ENCODE measurements at regions not wholly inside any gene's neighbourhood (a gene's known extent, or its start where the extent isn't known, plus 50 kb on each side); places are given as distances from the start of the nearest gene placed in this dataset.
A peak's percentile ranks its signal among the peaks of the same experiment; 100 is the strongest.

DNA sequence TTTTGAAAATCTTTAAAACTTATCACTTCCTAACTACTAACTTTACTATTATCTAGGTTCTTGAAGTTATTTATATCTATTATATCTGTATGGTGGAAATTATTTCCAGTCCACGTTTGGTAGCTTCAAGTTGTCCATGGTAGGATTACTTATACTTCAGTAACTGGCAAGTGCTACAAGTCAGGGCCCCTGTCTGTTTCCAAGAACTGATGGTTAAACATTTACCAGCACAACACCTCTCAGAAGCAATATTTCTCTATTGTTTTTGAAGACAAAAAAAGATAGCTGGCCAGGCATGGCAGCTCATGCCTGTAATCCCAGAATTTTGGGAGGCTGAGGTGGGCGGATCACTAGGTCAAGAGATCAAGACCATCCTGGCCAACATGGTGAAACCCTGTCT is 240.4 kb upstream of the RHOBTB1 start:
- no peak for DNase-seq

DNA sequence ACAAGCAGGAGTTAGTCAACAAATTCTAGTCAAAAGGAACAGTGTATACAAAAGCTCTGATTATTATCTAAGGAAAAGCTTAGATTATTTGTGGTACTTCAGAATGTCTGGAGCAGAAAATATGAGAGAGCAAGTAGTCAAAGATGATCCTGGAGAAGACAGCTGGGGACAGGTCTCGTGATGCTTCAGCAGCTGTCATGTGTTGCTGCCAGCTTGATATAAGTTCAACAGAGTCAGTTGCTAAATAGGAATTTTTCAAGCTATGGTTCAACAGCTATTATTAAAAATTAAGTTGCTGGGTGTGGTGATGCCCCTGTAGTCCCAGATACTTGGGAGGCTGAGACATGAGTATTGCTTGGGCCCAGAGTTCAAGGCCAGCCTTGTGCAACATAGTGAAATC is 240.0 kb upstream of the RHOBTB1 start:
- DNase-seq: no peak

DNA sequence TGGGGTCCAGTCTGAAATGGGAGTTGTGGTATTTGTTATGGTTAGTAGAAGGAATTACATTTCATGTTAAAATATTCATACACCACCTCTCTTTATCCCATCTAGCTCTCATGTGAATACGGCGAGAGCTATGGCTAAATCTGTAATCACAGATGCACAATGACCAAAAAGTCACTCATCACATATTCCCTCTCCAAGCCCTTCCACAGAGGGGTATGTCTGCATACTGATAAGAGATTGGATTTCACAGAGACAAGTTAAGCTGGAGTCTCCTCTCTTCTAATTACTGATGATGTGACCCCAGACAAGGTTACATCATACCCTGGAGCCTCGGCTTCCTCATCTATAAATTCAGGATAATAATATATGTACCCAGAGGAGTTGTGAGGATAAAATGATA is 237.8 kb upstream of the RHOBTB1 start:
- DNase-seq: no peak

DNA sequence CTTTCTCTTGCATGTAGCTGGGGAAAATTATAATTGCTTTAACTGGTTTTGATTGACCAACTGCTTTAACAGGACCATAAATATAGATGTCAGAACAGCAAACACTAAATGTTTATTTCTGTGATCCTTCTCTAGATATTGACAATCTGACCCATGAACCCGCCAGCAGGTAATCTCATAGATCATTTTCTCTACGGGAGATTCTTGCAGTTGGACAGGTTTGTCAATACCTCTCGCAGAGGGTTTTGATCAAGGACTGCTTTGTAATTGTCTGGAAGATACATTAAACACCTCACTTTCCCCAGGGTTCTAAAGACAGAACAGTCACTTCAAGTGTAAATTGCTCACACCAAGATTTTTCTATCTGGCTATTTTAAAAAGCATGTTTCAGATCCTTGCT is 235.8 kb upstream of the RHOBTB1 start:
- no peak for DNase-seq

DNA sequence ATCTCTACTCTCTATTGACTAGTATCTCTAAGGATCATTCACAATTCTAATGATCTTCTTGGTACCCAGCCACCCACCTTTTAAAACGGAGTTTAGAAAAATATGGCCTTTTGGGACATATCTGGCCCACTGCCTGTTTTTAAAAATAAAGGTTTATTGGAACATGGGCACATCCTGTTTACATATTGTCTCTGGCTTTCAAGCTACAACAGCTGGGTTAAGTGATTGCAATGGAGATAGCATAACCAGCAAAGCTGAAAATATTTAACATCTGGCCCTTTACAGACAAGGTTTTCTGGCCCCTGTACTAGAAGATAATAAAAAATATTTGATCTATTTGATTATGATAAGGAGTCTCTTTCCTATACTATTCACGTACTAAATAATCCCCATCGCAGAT is 232.4 kb upstream of the RHOBTB1 start:
- DNase-seq: no peak

DNA sequence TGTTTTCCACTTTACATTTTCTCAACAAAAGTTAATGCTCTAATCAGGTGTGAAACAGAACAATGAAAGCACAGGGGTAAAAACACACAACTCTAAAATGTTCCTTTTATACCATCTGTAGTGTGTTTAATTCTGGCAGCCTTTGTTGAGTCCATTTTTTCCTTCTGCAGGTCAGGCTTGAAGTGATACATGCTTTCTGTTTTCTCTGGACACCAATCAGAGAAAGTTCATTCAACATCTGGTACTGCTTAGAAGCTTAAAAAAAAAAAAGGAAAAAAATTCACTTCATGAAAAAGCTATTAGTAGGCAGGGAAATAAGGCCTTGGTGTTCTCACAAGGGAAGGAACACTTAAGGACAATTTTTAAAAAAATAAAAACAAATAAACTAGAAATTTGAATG is 231.3 kb upstream of the RHOBTB1 start:
- no peak for DNase-seq

DNA sequence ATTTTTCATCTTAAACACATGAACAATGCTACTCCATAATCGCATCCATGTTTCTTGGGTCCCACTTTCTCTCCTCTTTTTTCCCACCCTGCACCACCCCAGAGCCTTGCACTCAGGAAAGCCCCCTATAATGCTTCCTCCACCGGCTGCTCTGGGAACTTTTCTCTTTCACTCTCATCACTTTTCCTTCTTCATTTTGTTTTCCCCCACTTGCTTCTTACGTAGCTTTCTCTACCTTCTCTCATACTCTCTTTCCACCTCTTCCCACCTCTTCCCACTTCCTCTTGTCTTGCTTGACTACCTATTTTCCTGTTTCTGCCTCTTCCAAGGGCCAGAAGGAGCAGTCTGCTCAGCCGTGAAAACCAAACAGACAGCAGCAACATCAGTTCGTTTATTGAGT is 229.5 kb upstream of the RHOBTB1 start:
- DNase-seq: no peak

DNA sequence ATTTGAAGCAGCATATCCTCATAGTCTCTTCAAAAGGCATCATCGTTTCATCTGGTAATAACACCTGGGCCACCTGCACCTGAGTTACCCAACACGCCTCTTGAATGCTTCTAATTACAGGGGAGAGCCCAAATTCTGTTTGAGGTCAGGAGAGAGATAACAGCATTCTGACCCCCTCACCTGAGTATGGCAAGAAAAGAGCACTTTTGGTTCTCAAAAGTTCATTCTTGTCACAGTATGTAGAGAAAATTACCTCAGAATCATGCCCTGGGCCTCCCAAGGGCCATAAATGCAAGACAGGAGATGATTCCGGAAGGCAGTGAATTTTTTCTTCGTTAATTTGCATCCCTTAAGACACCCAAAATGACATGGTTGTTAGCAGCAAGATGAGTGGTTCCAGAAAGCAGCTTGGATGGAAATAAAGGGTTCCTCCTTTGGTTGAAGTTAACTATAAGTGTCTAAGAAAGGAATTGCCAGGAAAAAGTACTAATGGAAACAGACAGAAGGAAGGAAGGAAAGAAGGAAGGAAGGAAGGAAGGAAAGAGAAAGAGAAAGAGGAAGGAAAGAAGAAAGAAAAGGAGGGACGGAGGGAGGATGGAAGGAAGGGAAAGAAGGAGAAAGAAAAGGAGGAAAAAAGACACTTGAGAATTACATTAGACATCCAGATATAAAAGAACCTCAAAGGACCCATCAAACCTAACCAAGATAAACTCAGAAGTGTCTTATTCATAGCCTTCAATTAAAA is 228.4 kb upstream of the RHOBTB1 start:
- DNase-seq: no peak

DNA sequence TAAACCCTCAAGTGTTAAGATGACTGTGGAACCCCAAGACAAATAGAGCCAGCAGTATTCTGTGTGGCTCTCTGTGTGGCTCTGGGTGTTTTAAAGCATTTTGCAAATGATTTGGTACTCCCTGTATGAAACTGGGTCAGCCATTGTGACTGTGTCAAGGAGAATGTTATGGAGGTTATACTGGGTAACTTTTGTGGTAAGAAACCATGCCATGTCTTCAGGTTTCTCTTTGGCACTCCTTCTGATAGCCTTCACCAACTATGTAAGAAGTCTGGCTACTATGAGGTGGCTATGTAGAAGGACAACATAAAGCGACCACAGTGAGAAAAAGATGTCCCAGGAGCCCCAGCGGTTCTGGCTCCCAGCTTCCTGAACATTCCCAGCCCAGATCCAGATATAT is 226.6 kb upstream of the RHOBTB1 start:
- DNase-seq: no peak

DNA sequence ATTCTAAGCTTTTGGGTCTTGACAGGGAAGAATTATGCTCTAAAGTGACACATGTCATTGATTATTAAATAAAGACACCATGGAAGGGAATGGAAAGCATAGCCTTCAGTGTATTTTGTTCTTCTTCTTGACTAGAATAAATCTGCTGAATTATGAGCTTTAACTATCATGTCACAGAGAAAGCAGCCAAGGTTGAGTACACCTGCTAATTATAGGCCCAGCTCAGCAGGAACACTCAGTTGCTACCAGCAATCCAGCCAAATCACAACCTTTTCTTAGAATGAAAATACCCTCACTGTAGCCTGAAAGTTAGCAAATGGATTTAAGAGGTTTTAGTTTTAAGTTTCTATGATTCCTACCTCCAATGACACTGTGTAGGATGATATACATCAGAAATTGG is 225.3 kb upstream of the RHOBTB1 start:
- no peak for DNase-seq

DNA sequence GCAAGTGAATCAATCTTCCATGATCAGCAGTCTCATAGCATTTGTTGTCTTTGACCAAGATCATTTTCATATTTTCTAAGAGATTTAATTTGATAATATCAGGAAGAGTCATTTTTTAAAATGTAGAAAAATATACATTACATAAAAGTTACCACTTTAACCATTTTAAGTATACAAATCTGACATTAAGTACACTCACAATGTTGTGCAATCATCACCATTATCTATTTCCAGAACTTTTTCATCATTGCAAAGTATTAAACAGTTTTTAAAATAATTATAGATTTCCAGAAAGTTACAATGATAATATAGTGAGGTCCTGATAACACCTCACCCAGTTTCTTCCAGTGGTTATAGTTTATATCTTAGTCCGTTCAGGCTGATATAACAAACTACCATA is 222.5 kb upstream of the RHOBTB1 start:
- no peak for DNase-seq

DNA sequence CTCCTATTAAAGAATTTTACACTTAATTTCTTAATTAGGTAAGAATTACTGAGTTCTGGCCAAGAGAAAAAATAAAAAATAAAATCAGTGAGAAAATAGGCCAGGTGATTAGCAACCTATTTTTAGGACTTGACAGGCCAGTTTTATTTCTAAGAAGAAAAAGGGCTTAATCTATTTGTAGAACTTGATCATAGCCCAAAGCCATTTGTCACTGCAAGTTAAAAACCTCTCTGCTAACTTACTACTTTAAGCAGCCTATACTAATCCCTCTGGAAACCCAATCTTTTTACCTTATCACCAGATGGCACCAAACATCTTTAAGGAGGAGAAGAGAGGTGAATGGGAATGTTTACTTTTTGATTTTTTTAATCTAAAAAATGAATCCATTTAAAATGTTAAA is 222.1 kb upstream of the RHOBTB1 start:
- DNase-seq: no peak

DNA sequence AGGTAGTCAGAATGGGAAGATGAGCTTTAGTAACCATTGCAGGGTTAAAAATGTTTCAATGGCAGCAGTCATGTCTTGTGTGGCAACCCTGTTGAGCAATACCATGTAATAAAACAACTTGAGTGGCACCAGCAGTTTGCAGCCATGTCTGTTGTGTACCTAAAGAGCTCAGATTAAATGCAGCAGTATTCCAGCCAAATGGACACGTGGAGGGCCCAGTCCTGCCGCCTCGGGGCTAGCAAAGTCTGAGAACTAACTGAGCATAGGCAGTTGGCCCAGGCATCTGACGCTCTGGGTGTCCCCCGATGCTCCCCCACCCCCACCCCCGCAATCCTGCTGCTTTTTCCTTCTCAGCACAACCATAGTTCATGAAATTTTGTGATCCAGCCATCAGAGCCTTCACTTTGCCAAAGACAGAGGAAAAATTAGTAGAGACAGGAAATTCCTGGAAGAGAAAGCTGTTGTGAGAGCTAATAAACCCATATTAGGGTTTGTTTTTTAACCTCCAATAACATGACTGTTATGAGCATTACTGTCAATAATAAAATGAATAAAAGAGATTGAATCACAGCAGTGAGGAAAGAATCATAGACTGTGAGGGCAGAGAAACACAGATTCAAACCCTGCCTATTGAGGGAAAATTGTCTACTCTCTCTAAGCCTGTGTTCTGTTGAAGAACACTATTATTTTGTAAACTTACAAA is 220.6 kb upstream of the RHOBTB1 start:
- no peak for DNase-seq

DNA sequence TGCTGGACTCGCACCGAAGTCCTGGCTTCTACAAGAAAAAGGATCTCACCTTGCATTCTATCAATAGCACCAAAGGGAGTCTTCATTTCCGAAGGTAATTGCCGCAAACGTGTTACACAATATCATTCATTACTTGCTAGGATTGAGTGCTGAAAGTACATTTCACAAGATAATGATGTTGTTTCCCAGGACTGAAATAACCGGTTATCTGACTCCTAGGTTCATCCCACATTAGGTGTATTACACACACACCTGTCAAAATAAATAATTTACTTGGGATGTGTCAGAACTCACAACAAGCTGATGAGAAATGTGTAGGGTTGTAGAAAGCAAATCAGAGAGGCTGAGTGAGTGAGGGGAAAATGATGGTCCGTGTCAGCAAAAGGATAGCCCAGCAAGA is 219.4 kb upstream of the RHOBTB1 start:
- no peak for DNase-seq

DNA sequence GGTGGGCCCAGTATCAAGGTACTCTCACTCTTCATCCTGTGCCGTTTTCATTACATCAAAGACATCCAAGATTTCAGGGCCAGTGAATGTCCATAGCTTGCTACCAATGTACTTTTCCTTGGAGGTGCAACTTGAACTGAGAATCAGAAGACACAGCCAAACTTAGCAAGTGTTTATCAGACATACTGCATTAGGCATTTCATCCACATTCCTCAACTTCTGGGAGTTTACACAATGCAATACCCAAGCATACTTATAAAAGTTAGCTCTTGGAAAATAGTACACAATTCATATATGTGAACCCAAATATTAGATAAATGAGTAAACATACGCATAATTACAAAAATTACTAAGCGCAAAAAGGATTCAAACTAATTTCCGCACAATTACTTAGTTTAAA is 216.3 kb upstream of the RHOBTB1 start:
- DNase-seq: no peak

DNA sequence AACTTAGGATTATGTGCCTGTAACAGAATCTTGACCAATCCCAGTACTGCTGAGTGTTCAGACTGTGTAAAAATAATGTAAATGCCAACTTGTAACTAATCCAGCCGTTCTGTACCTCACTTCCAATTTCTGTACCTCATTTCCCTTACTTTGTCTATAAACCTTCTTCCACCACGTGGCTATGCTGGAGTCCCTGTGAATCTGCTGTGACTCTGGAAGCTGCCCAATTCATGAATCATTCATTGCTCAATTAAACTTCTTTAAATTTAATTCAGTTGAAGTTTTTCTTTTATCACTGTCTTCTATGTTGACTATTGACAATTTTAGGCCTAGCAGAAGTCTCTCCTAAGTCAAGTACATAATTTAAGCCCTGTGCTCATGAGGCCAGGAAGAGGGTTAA is 215.3 kb upstream of the RHOBTB1 start:
- no peak for DNase-seq

DNA sequence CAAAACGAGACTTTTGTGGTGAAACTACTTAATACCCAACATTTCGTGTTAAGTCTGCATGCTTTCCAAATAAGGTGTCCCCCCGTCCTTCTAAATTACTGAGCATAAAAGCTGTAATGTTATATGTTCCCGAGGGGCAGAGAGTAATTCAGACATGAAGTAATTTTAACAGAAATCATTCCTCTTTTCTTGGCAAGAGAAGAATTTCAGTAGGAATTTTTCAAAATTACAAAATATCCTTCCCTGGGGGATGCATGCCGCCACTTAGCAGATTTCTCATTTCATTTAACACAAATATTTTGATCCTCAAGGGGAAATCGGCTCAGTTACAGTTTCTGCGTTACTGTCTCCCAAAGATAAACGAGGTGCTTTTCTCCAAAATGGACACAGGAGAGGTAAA is 213.2 kb upstream of the RHOBTB1 start:
- no peak for DNase-seq

DNA sequence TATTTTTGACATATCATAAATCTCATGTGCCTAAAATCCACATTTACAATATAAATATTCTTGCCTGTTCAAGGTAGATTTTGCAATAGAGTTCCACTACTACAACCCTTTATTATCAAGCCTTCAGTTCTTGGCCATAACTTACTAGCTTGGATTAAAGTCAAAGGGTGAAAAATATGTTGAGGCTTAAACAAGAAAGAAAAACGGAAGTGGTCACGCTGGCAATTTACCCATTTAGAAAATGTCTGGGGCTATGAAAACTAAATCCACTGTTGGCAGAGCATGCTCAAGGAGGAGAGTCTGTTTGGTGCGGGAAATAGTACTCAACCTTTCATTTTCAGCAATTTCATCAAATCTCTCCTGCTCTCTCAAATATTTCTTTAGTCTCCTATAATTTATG is 209.8 kb upstream of the RHOBTB1 start:
- DNase-seq: no peak

DNA sequence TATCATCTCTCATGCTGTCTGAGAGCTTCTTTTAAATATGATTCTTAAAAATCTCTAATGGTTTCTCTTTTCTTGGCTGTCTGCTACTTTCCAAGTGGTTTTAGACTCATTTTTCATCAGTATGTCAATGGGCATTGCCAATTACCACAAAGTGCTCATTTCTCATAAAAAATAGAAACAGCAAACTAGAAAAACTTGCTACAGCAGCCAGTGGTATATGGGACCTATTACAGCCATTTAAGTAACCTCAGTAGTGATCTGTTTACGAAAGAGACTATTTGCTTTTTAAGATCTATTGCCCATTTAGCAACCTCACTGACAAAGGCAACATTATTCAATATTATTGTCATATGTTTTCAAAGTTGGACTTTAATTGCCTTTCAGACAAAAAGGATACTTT is 207.1 kb upstream of the RHOBTB1 start:
- no peak for DNase-seq

DNA sequence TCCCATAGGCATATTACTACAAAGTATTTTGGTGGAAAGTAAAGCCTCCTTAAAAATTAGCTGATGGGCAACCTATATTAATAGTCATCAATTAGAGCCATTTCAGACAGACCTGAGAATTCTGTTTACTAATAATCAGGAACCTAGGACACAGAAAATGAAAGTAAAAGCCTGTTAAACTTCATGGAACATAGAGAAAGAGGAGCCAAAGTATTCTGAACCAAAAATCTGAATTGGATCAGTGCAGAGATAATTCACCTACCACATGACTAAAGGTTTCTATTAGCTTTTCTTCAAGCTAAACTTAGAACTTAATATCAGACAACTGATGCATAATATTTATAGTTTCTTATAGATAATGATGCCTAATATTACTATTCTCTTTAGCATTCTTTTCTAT is 204.5 kb upstream of the RHOBTB1 start:
- DNase-seq: no peak

DNA sequence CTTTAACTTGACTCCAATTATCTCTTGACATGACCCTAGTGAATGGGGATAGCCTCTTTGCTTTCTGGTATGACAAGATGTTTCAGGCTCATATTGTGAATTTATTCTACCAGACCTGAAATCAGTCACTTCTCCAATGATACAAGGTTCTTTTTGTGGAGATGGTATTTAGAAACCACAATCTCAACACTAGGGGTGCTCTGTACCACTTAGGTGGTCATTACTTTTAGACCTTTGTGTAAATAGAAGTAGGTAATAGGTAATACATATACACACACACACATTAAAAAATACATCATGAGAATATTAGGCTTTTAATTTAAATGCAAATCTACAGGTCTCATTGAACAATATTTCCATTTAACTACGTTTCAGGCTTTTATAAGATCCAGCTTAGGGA is 199.0 kb upstream of the RHOBTB1 start:
- DNase-seq: no peak

DNA sequence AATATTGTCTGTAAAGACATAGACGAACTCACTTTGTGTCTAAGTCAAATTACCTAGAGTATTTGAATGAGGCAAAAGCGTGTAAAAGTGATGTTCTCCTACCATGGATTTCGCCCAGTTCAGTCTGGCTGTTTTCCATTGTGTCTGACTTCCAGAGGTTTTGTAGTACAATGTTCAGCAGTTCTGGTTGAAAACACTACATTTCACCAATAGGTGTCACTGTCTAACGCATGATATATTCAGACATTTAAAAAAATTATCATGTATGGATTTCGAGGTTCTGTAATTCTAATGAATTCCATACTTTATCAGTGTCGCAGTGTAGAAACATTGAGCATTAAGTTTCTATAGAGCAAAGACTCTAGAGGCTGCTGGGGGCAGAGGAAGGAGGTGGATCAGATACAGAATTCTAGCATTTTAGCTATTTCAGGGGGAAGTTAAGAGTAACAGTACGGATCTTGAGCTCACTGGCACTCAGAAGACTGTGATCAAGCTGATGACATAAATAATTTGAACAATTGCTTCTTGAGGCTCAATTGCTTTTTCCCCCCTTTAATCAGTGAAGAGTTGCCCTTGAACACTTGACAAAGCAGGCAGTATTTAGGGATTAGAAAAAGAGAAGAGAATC is 196.9 kb upstream of the RHOBTB1 start:
- DNase-seq: peak; percentile 20 to 70

DNA sequence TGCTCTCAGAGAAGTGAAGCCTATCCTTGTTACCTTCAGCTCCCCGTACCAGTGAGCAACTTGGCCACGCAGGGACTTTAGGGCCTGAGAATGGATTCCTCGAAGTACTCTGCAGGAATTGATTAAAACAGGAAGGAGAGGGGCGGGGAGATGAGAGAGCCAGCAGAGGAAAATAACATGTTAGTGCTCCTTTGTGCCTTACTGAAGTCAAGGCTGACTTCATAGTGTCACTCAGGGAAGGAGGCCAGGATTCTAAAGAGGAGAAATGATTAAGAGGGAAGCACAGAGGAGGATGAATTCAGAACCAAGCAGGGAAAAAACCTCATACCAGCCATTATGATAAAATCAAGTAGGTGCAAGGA is 195.6 kb upstream of the RHOBTB1 start:
- DNase-seq: no peak

Measured in NCI-H446 (cell line).